ENCODE measurements at regions not wholly inside any gene's neighbourhood (a gene's known extent, or its start where the extent isn't known, plus 50 kb on each side); places are given as distances from the start of the nearest gene placed in this dataset.

DNA sequence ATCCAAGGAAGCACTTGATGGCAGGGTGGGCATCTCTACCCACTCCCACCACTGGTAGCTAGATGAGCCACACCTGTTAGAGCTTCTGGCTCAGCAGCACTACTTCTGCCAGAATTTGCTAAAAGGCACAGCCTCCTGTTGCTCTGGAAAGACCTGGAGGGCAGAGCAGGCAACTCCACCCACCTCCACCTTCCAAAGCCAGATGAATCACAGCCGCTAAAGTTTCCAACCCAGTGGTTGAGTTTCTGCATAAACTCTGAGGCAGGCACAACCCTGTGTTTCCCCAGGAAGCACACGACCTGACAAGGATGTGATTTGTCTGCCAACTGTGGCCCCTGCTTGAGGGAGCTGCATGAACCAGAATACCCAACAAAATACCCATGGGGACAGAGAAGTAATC is 111.6 kb upstream of the GCFC2 start:
- H3K9me2 ChIP-seq = no peaks in the 10 kb centered on the region
- TF ChIP-seq RCOR1 (IDR thresholded peaks at IDR 0.05; ENCODE audit: low read length) (no peak), SMC3 (IDR thresholded peaks at IDR 0.05; ENCODE audit: low read depth, low read length) (no peak), RXRA (IDR thresholded peaks at IDR 0.05; ENCODE audit: borderline replicate concordance, low read depth) (no peak), JUND (IDR thresholded peaks at IDR 0.05) (no peak)
- H4K20me1 ChIP-seq (ENCODE audit: insufficient read depth) = no peaks in the 10 kb centered on the region
- no peak for DNase-seq
- WGBS (ENCODE audit: low lambda C conversion rate) = 7% methylated on average over 2 of the region's 2 CpGs
- no peak overlapping the region for H3K4me3 ChIP-seq (ENCODE audit: low read depth in 2 of 2, low read length in 1 of 2)
- no peak overlapping the region for H3K27ac ChIP-seq (ENCODE audit: low read depth in 2 of 2, low read length in 1 of 2)
- ChIA-PET CTCF (no interaction called here), POLR2A (no interaction called here)
- no peak overlapping the region for H3K4me2 ChIP-seq
- no peaks in the 10 kb centered on the region for H3K36me3 ChIP-seq (replicated peaks in 1 of 2; ENCODE audit: control insufficient read depth in 1 of 2, insufficient read depth in 2 of 2, low read length in 1 of 2)
- H3K4me1 ChIP-seq (ENCODE audit: control insufficient read depth in 1 of 2, insufficient read depth in 2 of 2, low read depth in 1 of 2, low read length in 1 of 2) = no peaks in the 10 kb centered on the region
- no peak overlapping the region for H3K9ac ChIP-seq
- H3K79me2 ChIP-seq (ENCODE audit: insufficient read depth) = no peaks in the 10 kb centered on the region
- H3K9me3 ChIP-seq = peaks cover 3% of the 10 kb centered on the region; the same call in 1 of the 2 replicates
- no peaks in the 10 kb centered on the region for H3F3A ChIP-seq (replicated peaks; ENCODE audit: insufficient read depth)
- no peak overlapping the region for H2AFZ ChIP-seq (ENCODE audit: low read depth)
- no peaks in the 10 kb centered on the region for H3K27me3 ChIP-seq (ENCODE audit: insufficient read depth)

DNA sequence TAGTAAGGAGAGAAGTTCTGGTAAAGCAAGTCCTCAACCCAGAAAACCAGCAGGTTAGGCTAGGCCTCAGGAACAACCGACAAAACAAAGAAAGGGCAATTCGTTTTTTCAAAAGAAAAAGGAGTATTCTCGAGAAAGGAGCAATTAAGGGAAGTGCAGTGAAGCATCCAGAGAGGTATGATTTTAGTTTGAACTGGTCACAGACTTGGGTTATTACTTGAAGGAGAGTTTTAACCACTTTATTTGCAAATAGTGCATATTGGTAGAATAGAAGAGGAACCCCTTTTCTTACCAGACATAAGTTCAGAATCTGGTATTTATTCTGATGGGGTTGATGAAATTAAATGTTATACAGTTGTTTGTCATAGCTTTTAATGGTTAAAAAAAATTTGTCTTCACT is 110.0 kb upstream of the GCFC2 start:
- H3K4me2 ChIP-seq = no peak overlapping the region
- H3F3A ChIP-seq (replicated peaks; ENCODE audit: insufficient read depth) = no peaks in the 10 kb centered on the region
- H3K4me1 ChIP-seq (ENCODE audit: control insufficient read depth in 1 of 2, insufficient read depth in 2 of 2, low read depth in 1 of 2, low read length in 1 of 2) = no peaks in the 10 kb centered on the region
- H3K9me2 ChIP-seq = no peaks in the 10 kb centered on the region
- H3K9me3 ChIP-seq = peaks cover 3% of the 10 kb centered on the region; the same call in 1 of the 2 replicates
- no peaks in the 10 kb centered on the region for H3K79me2 ChIP-seq (ENCODE audit: insufficient read depth)
- ChIA-PET CTCF (no interaction called here), POLR2A (no interaction called here)
- H3K27ac ChIP-seq (ENCODE audit: low read depth in 2 of 2, low read length in 1 of 2) = no peak overlapping the region
- no peak overlapping the region for H2AFZ ChIP-seq (ENCODE audit: low read depth)
- DNase-seq = no peak
- H3K27me3 ChIP-seq (ENCODE audit: insufficient read depth) = no peaks in the 10 kb centered on the region
- WGBS (ENCODE audit: low lambda C conversion rate) = 17% methylated on average over 3 of the region's 3 CpGs
- no peaks in the 10 kb centered on the region for H3K36me3 ChIP-seq (replicated peaks in 1 of 2; ENCODE audit: control insufficient read depth in 1 of 2, insufficient read depth in 2 of 2, low read length in 1 of 2)
- no peaks in the 10 kb centered on the region for H4K20me1 ChIP-seq (ENCODE audit: insufficient read depth)
- TF ChIP-seq RCOR1 (IDR thresholded peaks at IDR 0.05; ENCODE audit: low read length) (no peak), NFIC (IDR thresholded peaks at IDR 0.05; ENCODE audit: borderline replicate concordance) (no peak), MXI1 (IDR thresholded peaks at IDR 0.05; ENCODE audit: low read depth, low read length) (no peak), RFX5 (IDR thresholded peaks at IDR 0.05; ENCODE audit: low read length) (no peak), TCF12 (IDR thresholded peaks at IDR 0.05) (no peak), GATA2 (CRISPR knock-in tag; IDR thresholded peaks at IDR 0.05) (no peak), FOSL2 (IDR thresholded peaks at IDR 0.05; ENCODE audit: borderline replicate concordance, low read depth) (no peak), JUND (IDR thresholded peaks at IDR 0.05) (no peak), TAF1 (IDR thresholded peaks at IDR 0.05; ENCODE audit: borderline replicate concordance, low read depth, low read length) (no peak), FOXM1 (IDR thresholded peaks at IDR 0.05; ENCODE audit: low read depth) (no peak), FOXJ3 (CRISPR knock-in tag; IDR thresholded peaks at IDR 0.05) (no peak), SMC3 (IDR thresholded peaks at IDR 0.05; ENCODE audit: low read depth, low read length) (no peak), TEAD4 (IDR thresholded peaks at IDR 0.05; ENCODE audit: borderline replicate concordance, insufficient read depth) (no peak), POLR2AphosphoS5 (IDR thresholded peaks at IDR 0.05; ENCODE audit: low read depth, low read length) (no peak), RXRA (IDR thresholded peaks at IDR 0.05; ENCODE audit: borderline replicate concordance, low read depth) (no peak)
- TF ChIP-seq, protein P1, sequence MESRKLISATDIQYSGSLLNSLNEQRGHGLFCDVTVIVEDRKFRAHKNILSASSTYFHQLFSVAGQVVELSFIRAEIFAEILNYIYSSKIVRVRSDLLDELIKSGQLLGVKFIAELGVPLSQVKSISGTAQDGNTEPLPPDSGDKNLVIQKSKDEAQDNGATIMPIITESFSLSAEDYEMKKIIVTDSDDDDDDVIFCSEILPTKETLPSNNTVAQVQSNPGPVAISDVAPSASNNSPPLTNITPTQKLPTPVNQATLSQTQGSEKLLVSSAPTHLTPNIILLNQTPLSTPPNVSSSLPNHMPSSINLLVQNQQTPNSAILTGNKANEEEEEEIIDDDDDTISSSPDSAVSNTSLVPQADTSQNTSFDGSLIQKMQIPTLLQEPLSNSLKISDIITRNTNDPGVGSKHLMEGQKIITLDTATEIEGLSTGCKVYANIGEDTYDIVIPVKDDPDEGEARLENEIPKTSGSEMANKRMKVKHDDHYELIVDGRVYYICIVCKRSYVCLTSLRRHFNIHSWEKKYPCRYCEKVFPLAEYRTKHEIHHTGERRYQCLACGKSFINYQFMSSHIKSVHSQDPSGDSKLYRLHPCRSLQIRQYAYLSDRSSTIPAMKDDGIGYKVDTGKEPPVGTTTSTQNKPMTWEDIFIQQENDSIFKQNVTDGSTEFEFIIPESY (IDR thresholded peaks at IDR 0.05; ENCODE audit: borderline replicate concordance, low read depth) = no peak
- TF ChIP-seq, protein P2, sequence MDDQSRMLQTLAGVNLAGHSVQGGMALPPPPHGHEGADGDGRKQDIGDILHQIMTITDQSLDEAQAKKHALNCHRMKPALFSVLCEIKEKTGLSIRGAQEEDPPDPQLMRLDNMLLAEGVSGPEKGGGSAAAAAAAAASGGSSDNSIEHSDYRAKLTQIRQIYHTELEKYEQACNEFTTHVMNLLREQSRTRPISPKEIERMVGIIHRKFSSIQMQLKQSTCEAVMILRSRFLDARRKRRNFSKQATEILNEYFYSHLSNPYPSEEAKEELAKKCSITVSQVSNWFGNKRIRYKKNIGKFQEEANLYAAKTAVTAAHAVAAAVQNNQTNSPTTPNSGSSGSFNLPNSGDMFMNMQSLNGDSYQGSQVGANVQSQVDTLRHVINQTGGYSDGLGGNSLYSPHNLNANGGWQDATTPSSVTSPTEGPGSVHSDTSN (IDR thresholded peaks at IDR 0.05) = no peak
- TF ChIP-seq, protein P3, sequence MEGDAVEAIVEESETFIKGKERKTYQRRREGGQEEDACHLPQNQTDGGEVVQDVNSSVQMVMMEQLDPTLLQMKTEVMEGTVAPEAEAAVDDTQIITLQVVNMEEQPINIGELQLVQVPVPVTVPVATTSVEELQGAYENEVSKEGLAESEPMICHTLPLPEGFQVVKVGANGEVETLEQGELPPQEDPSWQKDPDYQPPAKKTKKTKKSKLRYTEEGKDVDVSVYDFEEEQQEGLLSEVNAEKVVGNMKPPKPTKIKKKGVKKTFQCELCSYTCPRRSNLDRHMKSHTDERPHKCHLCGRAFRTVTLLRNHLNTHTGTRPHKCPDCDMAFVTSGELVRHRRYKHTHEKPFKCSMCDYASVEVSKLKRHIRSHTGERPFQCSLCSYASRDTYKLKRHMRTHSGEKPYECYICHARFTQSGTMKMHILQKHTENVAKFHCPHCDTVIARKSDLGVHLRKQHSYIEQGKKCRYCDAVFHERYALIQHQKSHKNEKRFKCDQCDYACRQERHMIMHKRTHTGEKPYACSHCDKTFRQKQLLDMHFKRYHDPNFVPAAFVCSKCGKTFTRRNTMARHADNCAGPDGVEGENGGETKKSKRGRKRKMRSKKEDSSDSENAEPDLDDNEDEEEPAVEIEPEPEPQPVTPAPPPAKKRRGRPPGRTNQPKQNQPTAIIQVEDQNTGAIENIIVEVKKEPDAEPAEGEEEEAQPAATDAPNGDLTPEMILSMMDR (IDR thresholded peaks at IDR 0.05) = no peak
- TF ChIP-seq, protein P4, sequence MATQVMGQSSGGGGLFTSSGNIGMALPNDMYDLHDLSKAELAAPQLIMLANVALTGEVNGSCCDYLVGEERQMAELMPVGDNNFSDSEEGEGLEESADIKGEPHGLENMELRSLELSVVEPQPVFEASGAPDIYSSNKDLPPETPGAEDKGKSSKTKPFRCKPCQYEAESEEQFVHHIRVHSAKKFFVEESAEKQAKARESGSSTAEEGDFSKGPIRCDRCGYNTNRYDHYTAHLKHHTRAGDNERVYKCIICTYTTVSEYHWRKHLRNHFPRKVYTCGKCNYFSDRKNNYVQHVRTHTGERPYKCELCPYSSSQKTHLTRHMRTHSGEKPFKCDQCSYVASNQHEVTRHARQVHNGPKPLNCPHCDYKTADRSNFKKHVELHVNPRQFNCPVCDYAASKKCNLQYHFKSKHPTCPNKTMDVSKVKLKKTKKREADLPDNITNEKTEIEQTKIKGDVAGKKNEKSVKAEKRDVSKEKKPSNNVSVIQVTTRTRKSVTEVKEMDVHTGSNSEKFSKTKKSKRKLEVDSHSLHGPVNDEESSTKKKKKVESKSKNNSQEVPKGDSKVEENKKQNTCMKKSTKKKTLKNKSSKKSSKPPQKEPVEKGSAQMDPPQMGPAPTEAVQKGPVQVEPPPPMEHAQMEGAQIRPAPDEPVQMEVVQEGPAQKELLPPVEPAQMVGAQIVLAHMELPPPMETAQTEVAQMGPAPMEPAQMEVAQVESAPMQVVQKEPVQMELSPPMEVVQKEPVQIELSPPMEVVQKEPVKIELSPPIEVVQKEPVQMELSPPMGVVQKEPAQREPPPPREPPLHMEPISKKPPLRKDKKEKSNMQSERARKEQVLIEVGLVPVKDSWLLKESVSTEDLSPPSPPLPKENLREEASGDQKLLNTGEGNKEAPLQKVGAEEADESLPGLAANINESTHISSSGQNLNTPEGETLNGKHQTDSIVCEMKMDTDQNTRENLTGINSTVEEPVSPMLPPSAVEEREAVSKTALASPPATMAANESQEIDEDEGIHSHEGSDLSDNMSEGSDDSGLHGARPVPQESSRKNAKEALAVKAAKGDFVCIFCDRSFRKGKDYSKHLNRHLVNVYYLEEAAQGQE (IDR thresholded peaks at IDR 0.05; ENCODE audit: low read depth, low read length) = no peak
- no peak overlapping the region for H3K9ac ChIP-seq
- no peak overlapping the region for H3K4me3 ChIP-seq (ENCODE audit: low read depth in 2 of 2, low read length in 1 of 2)
